GM21447 (cell line): ENCODE measurements at regions not wholly inside any gene's neighbourhood (a gene's known extent, or its start where the extent isn't known, plus 50 kb on each side); places are given as distances from the start of the nearest gene placed in this dataset.

Source experiments
- ATAC-seq: cut with Tn5 transposase; IDR thresholded peaks from one replicate; pipeline ENCODE4 v1.9.1; 2021; ENCODE audit not compliant: unreplicated experiment

DNA sequence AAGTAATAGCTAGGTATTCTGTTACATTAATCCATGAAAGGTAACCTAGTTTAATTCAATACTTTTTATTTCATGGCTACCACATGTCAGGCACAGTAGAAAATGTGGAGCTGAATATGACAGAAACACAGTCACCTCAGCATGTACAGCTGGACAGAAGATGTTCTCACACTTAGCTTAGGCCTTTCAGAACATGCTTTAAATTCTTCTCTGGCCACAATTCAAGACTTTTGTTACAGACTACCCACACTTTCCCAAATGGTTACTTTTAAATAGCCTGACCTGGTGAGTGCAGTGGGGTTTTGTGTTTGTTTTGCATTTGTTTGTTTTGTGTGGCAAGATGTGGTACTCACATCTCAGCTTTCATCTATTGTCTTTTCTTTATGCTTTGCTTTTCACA, 1079.5 kb downstream of the IGSF11 start:
- no peak for ATAC-seq

DNA sequence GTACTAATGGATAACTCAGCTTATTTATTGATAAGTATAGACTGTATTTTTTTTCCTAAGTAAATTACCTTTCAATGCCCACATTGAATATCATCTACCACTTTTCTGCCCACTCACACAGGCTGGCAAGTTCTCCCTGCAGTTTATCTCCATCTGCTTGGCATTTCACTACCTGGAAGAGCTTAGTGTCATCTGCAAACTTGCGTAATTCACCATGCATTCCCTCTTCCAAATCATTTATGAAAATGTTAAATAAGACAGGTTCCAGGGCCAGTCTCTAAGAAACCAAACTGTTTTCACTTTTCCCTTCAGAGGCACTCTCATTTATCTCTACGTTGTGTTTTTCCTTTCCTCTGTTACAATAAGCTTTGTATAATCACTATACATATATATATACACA, 1076.6 kb downstream of the IGSF11 start:
- ATAC-seq = no peak

DNA sequence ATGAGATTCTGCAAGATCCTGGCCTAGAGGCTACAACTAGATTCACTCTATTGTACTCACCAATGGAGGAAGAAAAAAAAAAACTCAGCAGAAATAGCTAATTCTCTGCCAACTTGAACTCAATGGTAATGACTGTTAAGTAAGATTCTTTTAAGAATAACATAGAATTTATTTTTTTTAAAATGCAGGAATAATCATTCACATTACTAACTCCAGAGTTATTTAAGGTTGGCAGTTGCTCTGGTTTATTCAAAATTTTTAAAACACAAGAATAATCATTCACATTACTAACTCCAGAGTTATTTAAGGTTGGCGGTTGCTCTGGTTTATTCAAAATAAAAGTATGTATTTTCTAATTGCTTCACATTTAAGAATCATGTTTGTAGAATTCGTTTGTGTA, 1071.9 kb downstream of the IGSF11 start:
- ATAC-seq = no peak

DNA sequence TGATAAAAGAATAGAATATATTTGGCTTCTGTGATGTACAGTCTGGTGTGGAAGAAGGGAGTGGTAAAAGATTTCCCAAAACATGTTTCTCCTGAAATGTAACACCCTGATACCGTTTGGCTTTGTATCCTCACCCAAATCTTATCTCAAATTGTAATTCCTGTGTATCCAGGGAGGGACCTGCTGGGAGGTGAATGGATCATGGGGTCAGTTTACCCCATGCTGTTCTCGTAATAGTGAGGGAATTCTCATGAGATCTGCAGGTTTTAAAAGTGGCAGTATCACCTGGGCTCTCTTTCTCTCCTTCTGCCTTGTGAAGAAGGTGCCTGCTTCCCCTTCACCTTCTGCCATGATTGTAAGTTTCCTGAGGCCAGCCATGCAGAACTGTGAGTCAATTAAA, 1070.8 kb downstream of the IGSF11 start:
- ATAC-seq = no peak

DNA sequence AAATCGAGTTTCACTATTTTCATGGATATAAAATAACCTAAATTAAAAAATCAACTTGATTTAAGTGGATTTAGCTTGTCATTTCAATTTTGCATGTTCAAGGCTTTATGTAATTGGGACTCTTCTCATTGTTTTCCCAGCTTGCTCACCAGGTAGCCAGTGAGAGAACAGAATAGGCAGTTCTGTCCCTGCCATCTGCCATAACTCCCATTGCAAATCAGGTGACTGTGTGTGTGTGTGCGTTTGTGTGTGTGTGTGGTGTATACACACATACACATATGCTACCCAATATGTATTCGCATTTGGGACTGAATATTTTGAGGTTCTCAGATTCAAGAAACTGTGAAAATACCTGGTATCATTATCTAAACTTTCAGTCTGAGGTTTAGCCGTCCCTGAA, 1069.8 kb downstream of the IGSF11 start:
- ATAC-seq = no peak

DNA sequence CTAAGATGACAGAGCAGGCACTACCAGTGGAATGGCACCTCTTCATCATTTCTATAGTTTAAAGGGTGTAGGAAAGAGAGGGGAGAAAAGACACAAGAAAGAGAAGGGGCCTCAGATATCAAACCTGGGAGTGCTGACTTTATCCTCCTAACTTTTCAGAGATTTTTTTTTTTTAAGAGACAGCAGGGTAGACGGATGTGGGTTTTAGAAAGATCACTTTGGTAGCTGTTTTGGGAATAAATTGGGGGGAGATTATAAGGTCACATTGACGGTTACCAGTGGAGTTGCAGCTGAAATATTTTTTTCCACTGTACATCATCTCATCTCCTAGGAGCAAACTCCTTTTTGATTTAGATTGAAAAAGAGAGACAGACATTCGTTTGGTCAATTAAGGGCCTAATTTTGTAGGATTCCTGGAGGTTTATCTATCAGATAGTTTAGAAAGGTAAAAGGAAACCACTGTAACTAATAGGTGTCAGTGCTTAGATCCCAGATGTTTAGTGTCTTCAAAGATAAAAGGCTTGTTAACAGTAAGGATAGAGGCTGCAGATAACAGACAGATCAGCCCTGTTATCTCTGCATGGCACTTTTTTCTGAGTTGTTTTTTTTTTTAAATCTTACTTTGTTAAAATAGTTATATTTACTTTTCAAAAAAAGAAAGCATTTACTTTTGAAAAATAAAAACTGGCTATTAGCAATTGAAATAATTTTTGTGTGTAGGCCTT, 1057.0 kb downstream of the IGSF11 start:
- ATAC-seq = no peak

DNA sequence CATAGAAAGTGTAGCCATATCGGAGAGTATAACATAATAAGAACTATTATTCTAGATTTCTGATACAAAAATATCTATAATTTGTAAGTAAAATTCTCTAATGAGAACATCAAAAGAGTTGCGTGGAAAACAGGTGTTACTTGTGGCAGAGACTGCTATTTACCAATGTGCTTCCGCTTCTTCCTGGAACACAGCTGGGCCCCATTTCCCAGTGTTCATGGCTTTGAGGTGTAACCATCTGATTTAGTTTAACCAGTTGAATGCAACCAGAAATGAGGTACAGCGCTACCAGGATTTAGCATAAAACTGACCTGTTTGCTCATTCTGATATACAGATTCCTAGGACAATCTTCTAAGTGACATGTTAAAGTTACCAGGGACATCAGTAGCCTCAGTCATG, 1055.2 kb downstream of the IGSF11 start:
- ATAC-seq = no peak

DNA sequence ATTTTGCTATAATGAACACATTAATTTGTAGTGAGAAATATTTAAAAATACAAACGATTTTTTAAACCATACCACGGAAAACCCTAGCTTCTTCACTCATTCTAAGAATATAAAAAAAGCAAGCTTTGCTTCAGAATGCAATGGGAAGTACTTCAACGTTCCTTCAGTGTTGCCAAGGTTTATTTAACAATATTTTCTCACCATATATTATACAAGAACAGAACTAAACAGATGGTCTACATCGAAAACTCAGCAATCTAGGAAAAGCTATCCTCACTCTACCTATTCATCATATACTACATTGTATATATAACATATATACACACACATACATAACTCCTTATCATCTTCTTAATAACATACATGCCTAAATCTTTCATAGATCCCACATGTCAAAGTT, 1047.4 kb downstream of the IGSF11 start:
- no peak for ATAC-seq

DNA sequence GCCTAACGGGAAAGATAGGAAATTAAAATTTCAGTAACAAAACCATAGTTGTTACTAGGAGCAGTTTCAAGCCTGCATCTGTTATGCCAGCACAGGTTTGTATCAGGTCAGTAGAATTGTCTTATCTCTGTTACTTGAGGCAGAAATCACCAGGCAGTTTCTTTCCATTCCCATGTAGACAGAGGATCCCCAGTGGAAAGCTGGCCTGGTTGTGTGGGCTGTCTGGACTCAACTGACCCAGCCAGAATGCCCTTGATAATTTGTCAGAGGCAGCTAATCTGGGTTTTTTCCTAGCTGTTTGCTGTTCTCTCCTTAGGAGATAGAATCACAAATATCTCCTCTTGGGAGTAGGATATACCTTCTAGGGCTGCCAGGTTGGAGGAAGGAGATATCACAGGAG, 1044.7 kb downstream of the IGSF11 start:
- ATAC-seq = no peak

DNA sequence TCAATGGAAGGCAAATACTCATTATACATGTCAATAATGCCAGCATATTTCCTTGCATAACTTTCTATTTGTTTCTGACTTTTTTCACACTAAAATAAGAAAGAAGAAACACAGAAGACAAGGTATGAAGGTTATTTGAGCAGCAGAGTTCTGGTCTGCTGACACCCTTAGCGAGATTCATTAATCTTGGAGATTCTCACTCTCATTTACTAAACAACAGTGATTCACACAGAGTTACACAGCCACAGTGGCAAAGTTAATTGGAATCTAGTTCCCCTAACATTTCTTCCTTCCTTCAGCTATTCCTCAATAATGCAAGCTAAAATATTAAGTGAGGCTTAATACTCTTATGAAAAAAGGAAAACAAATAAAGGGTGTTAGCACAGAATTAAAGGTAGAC, 1044.0 kb downstream of the IGSF11 start:
- no peak for ATAC-seq

DNA sequence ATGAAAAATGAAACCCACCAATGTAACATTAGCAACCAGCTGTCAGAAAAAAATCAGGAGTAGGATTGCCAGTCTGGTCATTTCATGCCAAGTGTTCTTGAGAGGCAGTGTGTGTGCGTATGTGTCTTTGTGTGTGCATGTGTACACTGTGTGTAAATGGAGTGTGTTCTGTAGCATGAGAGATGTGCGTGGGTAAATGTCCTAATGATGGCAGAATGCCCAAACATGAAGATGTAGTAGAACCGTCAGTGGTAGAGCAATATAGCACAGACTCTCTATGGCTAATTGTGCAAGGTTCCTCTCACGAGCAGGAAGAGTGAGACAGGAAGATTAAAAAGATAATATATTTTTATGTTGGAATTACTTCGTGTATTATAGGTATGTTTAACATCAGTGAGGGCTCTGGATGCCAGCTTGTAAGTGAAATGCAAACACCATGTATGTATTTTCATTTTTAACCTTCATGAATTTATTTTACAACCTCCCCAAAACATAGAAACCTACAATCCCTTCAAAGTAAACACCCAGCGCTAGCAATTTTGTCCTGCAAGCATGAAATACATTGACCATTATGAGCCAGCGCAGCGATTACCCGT, 1038.7 kb downstream of the IGSF11 start:
- no peak for ATAC-seq

DNA sequence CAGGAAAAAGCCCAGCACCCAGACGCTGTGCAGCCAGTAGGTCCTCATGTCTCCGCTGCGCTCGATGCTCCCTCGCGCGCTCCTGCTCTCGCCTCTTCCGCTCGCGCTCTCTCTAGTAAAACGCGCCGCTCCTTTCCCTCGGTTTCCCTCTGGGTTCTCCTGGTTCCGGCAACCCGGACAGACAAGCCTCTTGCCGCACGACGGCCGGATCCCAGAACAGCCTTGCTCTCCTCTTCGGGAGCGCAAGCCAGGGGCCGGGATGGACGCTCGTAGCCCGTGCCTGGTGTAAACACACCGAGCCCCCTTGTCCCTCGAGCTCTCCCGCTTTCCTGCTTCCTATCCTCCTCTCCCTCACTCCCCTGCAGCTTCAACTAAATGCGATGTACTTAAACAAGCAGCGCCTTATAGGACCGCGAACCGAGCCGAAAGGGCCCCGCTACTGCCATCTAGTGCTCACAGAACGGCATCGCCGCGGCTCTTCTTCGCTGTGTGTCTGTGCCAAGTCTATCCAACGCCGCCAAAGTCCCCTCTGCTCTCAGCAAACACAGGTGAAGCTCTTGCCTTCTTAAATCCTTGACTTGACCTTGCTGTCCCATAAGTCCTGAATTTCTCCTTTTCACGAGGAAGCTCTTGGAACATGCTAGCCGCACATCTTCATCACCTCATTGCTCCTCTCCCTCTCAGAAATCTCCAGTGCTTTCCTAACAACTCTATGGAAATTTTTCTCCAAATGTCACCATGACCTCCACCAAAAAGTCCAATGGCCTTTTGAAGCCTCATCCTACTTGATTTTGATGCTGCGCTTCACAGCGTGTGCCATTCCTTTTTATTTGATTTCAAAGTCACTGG, 1037.2 kb downstream of the IGSF11 start:
- ATAC-seq = peak; percentile 97

DNA sequence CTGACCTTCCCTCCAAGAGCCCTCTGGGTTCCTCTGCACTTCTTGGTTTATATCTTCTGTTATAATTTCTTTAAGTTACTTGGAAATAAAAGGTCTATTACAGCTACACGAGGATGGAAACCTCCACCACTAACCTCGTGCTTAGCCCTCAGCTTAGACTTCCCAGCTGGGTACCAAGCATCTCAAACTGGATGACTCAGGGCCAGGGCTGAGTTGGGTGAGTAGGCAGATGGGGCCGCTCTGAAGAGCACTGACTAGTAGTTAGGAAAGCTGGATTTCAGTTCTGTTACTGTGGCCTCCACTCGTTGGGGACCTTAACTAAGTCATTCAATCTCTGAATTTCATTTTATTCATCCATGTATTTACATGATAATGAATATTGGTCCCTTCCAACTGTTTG, 1036.6 kb downstream of the IGSF11 start:
- ATAC-seq = no peak

DNA sequence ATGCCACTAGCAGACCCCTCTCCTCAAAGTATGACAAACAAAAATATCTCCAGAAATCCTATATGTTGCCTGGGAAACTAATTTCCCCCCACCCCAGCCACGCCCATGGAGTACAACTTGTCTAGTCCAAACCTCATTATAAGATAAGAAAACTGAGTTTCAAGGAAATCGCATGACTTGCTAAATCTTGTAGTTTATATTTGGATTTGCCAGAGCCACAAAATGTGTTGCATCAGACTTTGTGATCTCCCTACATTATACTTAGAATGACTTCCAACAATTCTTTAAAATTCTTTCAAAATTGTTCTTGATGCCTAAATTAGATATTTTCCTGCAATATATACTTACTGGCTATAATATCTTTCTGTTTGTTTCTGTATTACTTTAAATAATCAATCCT, 1034.4 kb downstream of the IGSF11 start:
- ATAC-seq = no peak

DNA sequence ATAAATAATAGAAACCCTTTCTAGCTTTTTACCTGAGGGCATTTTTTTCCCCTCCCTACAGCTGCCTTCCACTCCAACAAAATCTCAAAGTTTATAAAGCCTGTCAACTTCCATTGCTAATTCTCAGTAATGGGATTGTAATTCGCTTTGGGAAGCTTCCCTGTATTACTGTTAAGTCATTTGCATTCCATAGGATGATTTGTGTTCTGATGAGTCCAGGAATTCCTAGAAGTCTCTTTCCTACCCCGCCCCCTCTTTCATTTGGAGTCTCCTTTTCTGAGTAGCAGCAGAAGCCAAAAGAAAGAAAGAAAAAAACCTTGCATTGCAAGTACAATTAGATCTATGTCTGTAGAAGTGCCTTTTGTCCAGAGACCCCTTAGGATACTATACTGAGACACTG, 1033.3 kb downstream of the IGSF11 start:
- ATAC-seq = no peak

DNA sequence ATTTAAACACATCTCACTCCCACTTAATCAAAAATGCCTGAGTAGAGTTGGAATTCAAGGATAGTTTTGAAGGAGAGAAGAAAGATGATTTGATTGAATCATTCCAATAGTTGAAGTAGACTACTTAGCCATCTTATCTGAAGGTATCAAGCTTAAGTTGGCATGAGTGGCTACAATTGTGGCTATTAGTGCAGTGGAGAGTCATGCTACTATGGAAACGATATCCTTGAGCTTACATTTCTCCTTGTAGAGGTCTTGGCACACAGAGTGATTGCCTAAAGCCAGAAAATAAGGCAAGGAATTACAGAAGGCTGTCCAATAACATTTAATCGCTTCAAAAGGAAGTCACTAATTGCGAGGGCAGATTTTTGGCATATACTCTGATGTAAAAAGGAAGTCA, 1022.7 kb downstream of the IGSF11 start:
- no peak for ATAC-seq

DNA sequence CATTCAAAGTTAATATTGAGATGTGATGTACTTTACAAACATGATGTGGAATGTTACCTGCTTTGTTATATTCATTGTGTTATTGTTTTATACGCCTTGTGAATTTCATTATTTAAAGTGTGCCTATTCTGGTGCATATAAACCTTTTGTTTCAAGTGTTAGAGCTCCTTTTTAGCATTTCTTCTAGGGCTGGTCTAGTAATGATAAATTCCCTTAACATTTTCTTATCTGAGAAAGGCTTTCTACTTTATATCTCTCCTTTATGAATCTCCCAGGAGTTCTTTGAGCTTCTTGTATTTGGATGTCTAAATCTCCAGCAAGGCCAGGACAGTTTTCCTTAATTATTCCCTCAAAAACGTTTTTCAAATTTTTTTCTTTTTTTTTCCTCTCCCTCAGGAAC, 1005.6 kb downstream of the IGSF11 start:
- no peak for ATAC-seq

DNA sequence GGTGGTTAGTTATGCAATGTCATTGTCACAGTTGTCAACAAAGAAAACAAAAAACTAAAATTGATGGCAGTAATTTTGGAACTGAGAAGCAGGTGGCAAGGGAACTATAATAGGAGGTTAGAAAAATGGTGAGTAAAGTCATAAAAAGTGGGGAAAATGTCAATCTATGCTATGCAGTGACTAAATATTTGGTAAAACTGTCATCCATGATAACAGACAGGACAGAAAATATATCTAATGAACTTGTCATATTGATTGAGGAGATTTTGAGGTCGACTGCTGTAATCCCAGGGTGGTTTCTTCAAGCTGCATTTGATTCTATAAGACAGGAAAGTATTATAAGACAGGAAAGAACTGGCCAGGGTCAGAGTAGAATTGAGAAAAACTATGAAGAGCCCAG, 998.4 kb downstream of the IGSF11 start:
- no peak for ATAC-seq

DNA sequence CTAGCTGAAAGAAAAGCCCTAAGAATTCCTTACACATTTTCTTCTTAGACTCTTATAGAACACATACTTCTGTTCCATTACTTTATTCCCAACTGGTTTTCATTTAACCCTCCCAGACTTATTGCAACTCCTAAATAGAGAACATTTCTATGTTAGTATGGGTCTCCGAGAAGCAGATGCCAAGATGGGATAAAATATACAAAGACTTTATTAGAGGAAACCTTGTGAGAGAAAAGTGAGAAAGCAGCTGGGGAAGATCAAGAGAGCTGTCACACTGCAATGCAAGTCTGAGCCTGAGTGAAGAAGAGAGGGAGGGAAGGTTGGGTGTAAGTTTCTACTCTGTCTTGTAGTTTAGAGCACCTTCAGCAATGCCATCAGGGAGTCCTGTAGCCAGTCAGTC, 979.3 kb downstream of the IGSF11 start:
- ATAC-seq = no peak

DNA sequence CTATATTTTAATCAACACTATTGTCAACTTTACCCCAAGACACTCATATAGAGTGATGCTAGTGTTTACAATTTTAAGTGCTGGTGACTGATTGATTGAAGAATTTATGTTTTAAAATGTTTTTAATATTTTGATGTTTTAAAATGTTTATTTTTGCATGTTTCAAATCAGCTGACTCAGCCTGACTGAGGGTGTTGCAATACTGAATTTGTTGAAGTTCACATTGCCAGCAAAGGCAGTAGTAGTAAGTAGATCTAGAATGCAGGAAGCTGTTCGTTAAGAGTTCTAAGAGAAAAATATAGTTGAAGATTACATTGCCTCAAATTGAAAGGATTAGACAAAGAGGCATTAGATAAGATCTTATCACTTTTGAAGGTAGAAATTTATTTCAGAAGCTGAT, 977.6 kb downstream of the IGSF11 start:
- no peak for ATAC-seq

DNA sequence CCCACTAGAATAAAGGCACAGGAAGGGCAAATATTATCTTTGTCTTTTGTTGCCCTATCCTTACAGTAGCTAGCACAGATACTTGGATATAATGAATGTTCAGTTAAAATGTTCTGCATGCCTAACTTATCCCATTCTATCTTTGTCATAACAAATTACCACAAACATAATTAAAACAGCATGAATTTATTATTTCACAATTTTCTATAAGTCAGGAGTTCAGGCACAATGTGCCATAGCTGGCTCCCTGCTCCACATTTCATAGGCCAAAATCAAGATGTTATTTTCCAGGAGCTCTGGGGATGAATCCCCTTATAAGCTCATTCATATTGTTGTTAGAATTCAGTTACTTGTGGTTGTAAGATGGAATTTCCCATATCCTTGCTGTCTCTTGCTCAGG, 975.5 kb downstream of the IGSF11 start:
- ATAC-seq = no peak

DNA sequence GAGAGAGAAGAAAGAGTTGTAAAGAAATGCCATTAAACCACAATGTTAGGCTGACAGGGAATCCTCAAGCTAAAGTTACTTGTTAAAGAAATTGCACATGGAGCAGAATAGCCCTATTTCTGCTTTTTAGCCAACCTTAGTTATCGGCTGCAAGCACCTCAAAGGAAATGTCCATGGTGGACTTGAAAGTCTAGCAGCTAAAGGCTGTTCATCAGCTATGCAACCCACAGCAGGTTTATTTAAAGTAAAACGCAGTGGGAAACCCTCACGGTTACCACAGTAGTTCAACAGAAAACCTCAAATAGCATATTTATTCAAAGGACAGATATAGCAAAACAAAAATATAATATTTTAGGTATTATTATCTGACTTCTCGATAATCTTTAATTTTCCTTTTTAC, 967.2 kb downstream of the IGSF11 start:
- ATAC-seq = no peak
